Endothelial cell of umbilical vein (primary cell): ENCODE measurements at regions not wholly inside any gene's neighbourhood (a gene's known extent, or its start where the extent isn't known, plus 50 kb on each side); places are given as distances from the start of the nearest gene placed in this dataset.

Experiments used
- EZH2 ChIP-seq: IDR thresholded peaks from 2 replicates; pipeline ENCODE4 v1.6.1; 2012; ENCODE audit warnings: borderline replicate concordance, low read depth, mild to moderate bottlenecking, moderate library complexity, low read length, inconsistent platforms; ENCODE audit not compliant: severe bottlenecking
- POLR2A ChIP-seq: IDR thresholded peaks from 2 replicates; pipeline ENCODE4 v1.6.1; 2012; ENCODE audit warnings: low read depth, mild to moderate bottlenecking, control low read depth, low read length
- POLR2AphosphoS5 ChIP-seq: IDR thresholded peaks from 2 replicates; pipeline ENCODE4 v1.6.1; 2012; ENCODE audit warnings: low read depth, mild to moderate bottlenecking, control low read depth, low read length, moderate library complexity; ENCODE audit not compliant: insufficient read depth
- TF ChIP-seq, protein P1 (sequence below), 2 donors: IDR thresholded peaks; 1 replicate in 1 of 2; 2 replicates in 1 of 2; pipeline ENCODE4 v1.5.1; 2011; ENCODE audit warnings: low read length in 2 of 2, mild to moderate bottlenecking in 2 of 2, moderate library complexity in 2 of 2, control low read depth in 1 of 2, inconsistent platforms in 1 of 2, low read depth in 1 of 2; ENCODE audit not compliant: insufficient read depth in 1 of 2; ENCODE audit errors: extremely low read depth in 1 of 2

DNA sequence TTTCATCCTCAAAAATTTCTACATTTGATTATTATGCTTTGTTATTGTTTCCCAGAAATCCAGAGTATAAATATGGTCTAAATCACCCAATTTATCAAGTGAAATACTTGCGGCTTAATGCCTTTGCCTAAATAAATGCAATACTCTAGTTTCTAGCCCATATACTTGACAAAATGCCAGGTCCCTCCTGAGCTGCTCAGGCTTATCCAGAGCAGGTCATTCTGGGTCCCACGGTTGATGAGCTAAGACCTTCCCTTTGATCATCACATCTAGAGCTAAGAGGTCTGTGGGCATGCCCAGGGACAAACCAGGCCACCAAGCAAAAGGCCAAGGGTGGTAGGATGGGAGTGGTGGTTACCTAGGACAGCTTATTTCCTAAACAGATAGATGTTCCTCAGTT is 180.1 kb downstream of the SMIM20 start:
- TF ChIP-seq POLR2AphosphoS5 (no peak), POLR2A (no peak), EZH2 (no peak)
- TF ChIP-seq, protein P1, sequence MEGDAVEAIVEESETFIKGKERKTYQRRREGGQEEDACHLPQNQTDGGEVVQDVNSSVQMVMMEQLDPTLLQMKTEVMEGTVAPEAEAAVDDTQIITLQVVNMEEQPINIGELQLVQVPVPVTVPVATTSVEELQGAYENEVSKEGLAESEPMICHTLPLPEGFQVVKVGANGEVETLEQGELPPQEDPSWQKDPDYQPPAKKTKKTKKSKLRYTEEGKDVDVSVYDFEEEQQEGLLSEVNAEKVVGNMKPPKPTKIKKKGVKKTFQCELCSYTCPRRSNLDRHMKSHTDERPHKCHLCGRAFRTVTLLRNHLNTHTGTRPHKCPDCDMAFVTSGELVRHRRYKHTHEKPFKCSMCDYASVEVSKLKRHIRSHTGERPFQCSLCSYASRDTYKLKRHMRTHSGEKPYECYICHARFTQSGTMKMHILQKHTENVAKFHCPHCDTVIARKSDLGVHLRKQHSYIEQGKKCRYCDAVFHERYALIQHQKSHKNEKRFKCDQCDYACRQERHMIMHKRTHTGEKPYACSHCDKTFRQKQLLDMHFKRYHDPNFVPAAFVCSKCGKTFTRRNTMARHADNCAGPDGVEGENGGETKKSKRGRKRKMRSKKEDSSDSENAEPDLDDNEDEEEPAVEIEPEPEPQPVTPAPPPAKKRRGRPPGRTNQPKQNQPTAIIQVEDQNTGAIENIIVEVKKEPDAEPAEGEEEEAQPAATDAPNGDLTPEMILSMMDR (IDR thresholded peaks at IDR 0.05; ENCODE audit: extremely low read depth in 1 of 2, insufficient read depth in 1 of 2, low read depth in 1 of 2, low read length in 2 of 2): no peak
